ENCODE measurements at regions not wholly inside any gene's neighbourhood (a gene's known extent, or its start where the extent isn't known, plus 50 kb on each side); places are given as distances from the start of the nearest gene placed in this dataset.

DNA sequence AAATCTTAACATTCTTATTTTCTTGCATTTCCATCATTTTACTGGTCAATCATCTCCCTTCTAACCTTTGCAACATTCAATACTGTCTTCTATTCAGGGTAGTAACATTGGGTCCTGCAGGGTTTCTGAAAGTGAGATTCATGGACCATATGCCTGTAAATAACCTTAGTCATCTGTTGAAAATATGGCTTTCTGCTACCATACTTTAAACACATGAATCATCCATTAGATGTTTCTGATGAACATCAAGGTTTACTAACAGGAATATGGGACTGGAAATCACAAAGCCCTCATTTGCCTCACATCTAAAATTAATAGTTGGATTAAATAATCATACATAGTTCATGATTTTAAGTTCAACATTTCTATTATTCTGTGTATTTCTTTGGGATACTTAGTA is 475.9 kb upstream of the MARCKS start:
- CTCF ChIA-PET: no interaction called here
- no peak for DNase-seq (ENCODE audit: low read depth, low spot score)
- no TSS peak for BruUV-seq (replicated peaks)
- Histone ChIP-seq H3K27me3 (ENCODE audit: insufficient read depth, low read length) (no peaks in the 10 kb centered on the region), H3K9ac (ENCODE audit: low read length) (no peak overlapping the region), H3K36me3 (ENCODE audit: control insufficient read depth in 1 of 2, insufficient read depth in 2 of 2, low read length in 2 of 2) (no peaks in the 10 kb centered on the region), H3K27ac (ENCODE audit: low read depth, low read length) (no peak overlapping the region), H3K4me3 (replicated peaks in 1 of 2; ENCODE audit: low read depth in 1 of 2, low read length in 2 of 2) (no peak overlapping the region), H3K79me2 (ENCODE audit: insufficient read depth, low read length) (no peaks in the 10 kb centered on the region), H3K9me2 (ENCODE audit: insufficient read depth) (no peaks in the 10 kb centered on the region), H4K20me1 (ENCODE audit: insufficient read depth) (no peaks in the 10 kb centered on the region), H2AFZ (ENCODE audit: low read depth, low read length, poor library complexity, severe bottlenecking) (peak overlapping the region; percentile 1), H3K4me2 (ENCODE audit: low read length) (no peak overlapping the region), H3K9me3 (ENCODE audit: control insufficient read depth in 1 of 2, insufficient read depth in 1 of 2, low read depth in 1 of 2, low read length in 2 of 2) (no peaks in the 10 kb centered on the region), H3K4me1 (ENCODE audit: control insufficient read depth in 1 of 2, insufficient read depth in 2 of 2, low read length in 2 of 2) (no peaks in the 10 kb centered on the region)
- no peak for TF ChIP-seq SIN3A (IDR thresholded peaks at IDR 0.05; ENCODE audit: low read depth)
- TF ChIP-seq REST (IDR thresholded peaks at IDR 0.05; ENCODE audit: low read depth): no peak
- TF ChIP-seq, protein P1, sequence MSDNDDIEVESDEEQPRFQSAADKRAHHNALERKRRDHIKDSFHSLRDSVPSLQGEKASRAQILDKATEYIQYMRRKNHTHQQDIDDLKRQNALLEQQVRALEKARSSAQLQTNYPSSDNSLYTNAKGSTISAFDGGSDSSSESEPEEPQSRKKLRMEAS (IDR thresholded peaks at IDR 0.05): no peak
- no peak for TF ChIP-seq EZH2phosphoT487 (IDR thresholded peaks at IDR 0.05; ENCODE audit: borderline replicate concordance)
- no peak for TF ChIP-seq YY1 (IDR thresholded peaks at IDR 0.05; ENCODE audit: extremely low read depth, insufficient replicate concordance, low read depth, low read length)
- intact Hi-C loops (cut with micrococcal nuclease): no loop called here
- RAD21 ChIA-PET (ENCODE audit: low non-redundant PET in 1 of 2, low total read pairs in 2 of 2, uncharacterized antibody in 2 of 2, unreplicated experiment in 2 of 2): no interaction called here
- ATAC-seq: no peak
- POLR2A ChIA-PET: no interaction called here

GRCh38 chr6:113381959-113382358 is 475.2 kb upstream of the MARCKS start:
- Histone ChIP-seq H3K27ac (ENCODE audit: low read depth, low read length) (no peak overlapping the region), H3K36me3 (ENCODE audit: control insufficient read depth in 1 of 2, insufficient read depth in 2 of 2, low read length in 2 of 2) (no peaks in the 10 kb centered on the region), H3K9me3 (ENCODE audit: control insufficient read depth in 1 of 2, insufficient read depth in 1 of 2, low read depth in 1 of 2, low read length in 2 of 2) (no peaks in the 10 kb centered on the region), H3K4me3 (replicated peaks in 1 of 2; ENCODE audit: low read depth in 1 of 2, low read length in 2 of 2) (no peak overlapping the region), H4K20me1 (ENCODE audit: insufficient read depth) (no peaks in the 10 kb centered on the region), H3K4me2 (ENCODE audit: low read length) (no peak overlapping the region), H2AFZ (ENCODE audit: low read depth, low read length, poor library complexity, severe bottlenecking) (no peak overlapping the region), H3K79me2 (ENCODE audit: insufficient read depth, low read length) (no peaks in the 10 kb centered on the region), H3K9me2 (ENCODE audit: insufficient read depth) (no peaks in the 10 kb centered on the region), H3K4me1 (ENCODE audit: control insufficient read depth in 1 of 2, insufficient read depth in 2 of 2, low read length in 2 of 2) (no peaks in the 10 kb centered on the region), H3K9ac (ENCODE audit: low read length) (no peak overlapping the region), H3K27me3 (ENCODE audit: insufficient read depth, low read length) (no peaks in the 10 kb centered on the region)
- no peak for DNase-seq (ENCODE audit: low read depth, low spot score)
- TF ChIP-seq, protein P2, sequence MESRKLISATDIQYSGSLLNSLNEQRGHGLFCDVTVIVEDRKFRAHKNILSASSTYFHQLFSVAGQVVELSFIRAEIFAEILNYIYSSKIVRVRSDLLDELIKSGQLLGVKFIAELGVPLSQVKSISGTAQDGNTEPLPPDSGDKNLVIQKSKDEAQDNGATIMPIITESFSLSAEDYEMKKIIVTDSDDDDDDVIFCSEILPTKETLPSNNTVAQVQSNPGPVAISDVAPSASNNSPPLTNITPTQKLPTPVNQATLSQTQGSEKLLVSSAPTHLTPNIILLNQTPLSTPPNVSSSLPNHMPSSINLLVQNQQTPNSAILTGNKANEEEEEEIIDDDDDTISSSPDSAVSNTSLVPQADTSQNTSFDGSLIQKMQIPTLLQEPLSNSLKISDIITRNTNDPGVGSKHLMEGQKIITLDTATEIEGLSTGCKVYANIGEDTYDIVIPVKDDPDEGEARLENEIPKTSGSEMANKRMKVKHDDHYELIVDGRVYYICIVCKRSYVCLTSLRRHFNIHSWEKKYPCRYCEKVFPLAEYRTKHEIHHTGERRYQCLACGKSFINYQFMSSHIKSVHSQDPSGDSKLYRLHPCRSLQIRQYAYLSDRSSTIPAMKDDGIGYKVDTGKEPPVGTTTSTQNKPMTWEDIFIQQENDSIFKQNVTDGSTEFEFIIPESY (IDR thresholded peaks at IDR 0.05; ENCODE audit: extremely low read depth, insufficient replicate concordance, low read length): no peak
- TF ChIP-seq ZNF274 (IDR thresholded peaks at IDR 0.05; ENCODE audit: low read depth, low read length): no peak
- TF ChIP-seq CBX3 (IDR thresholded peaks at IDR 0.05; ENCODE audit: low read depth): no peak
- no peak for TF ChIP-seq SIN3A (IDR thresholded peaks at IDR 0.05; ENCODE audit: low read depth)
- TF ChIP-seq TCF7L2 (IDR thresholded peaks at IDR 0.05; ENCODE audit: borderline replicate concordance, extremely low read depth, insufficient read depth, insufficient read length): no peak
- TF ChIP-seq EGR1 (IDR thresholded peaks at IDR 0.05; ENCODE audit: low read depth): no peak
- TF ChIP-seq ELF1 (IDR thresholded peaks at IDR 0.05; ENCODE audit: borderline replicate concordance, low read depth): no peak
- ATAC-seq: no peak
- intact Hi-C loops (cut with micrococcal nuclease): no loop called here
- BruUV-seq (replicated peaks): no TSS peak
- CTCF ChIA-PET: no interaction called here
- RAD21 ChIA-PET (ENCODE audit: low non-redundant PET in 1 of 2, low total read pairs in 2 of 2, uncharacterized antibody in 2 of 2, unreplicated experiment in 2 of 2): no interaction called here
- POLR2A ChIA-PET: no interaction called here
